Stimulated activated CD4-positive, alpha-beta T cell treated with anti-CD3 and anti-CD28 coated beads, Interleukin-15, amount 100 ng/mL, for 24 hours (primary cell): ENCODE measurements at regions not wholly inside any gene's neighbourhood (a gene's known extent, or its start where the extent isn't known, plus 50 kb on each side); places are given as distances from the start of the nearest gene placed in this dataset.

Experiments used
- DNase-seq: peaks from one replicate; pipeline ENCODE4 v3.0.0-alpha.2; 2020

DNA sequence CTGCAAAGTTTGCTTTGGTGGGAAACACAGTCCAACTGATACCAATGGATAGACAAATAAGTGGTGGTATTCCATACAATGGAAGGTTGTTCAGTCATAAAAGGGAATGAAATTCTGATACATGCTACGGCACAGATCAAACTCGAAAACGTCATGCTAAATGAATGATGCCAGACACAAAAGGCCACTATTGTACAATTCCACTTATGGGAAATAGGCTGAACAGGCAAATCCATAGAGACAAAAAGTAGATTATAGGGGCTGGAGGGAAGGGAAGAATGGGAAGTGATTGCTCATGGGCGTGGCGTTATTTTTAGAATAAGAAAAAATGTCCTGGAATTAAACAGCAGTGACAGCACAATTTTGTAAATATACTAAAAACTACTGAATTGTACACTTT lies 66.0 kb upstream of the FOXK1 start:
- no peak for DNase-seq

- DNase-seq = no peak
These were observed 60.7 kb upstream of the FOXK1 start for GRCh38 chr7:4621396-4621795.

DNA sequence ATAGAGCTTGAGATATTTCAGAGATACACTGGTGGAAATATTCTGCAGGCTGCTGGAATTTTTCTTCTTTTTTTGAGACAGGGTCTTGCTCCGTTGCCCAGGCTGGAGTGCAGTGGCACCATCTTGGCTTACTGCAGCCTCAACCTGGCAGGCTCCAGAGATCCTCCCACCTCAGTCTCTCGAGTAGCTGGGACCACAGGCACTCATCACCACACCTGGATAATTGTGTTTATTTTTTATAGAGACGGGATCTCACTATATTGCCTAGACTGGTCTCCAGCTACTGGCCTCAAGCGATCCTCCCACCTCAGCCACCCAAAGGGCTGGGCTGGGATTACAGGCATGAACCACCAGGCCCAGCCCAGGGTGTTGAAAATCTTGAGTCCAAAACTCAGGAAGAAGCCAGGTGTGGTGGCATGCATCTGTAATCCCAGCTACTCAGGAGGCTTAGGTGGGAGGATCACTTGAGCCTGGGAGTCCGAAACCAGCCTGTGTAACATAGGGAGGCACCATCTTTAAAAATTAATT lies 55.7 kb upstream of the FOXK1 start:
- DNase-seq = no peak

DNA sequence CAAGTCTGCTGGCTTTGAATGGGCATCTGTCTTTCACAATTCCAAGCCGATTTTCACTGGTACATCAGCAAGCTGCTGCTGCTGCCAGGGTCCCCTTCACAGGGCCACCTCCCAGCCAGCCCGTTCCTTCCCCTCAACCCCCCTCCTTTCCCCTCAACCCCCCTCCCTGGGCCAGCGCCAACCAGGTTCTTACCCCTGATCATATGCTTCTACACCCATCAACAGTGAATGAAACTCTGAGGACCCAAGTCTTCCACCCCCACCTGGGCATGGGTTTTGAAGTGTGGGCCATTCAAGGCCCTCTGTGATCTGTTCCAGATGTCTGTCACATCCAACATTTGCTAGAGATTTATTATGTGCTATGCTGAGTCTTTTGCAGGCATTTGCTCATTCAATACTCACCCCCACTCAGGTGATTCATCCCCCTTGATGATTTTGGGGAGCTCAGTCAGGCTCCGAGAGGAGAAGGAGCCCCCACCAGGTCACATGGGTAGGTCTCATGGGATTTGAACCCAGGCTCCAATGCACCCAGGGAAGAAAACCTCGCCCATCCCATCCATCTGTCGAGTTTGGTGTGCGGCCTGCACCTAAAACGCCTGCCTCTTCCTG lies 52.7 kb upstream of the FOXK1 start:
- DNase-seq = no peak

DNA sequence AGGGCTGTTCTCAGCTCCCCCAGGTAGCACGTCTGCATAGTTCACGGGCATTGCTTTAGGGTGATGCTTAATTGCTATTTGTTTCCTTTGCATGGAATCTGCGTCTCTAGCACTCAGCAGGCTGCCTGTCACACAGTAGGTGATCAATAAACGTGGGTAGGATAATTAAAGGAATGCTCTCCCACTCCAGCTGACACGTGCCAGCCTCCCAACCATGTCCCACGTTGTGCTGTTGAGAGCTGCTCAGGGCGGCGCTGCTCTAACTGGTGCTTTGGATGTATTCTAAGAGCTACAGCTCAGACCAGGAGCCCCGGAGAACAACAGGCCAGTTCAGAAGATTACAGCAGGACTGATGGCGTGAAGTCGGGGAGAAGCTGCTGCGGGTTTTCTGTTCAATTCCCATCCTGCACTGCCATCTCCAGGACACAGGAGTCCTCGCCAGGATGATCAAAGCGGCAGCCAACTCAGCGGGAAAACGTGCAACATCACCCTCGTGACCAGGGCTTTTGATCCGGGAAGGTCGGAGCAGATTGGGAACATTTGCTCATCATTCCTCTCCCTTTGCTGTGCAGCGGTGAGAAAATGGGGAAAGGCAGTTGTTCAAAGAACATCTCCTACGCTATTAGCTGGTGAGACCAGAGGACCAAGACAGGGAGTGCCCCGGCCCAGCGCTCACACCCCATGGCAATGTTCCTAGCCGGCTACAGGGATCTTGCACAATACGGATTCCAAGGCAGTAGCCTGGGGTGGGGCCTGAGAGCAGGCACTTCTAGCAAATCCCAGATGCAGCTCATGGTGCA lies 50.5 kb upstream of the FOXK1 start:
- no peak for DNase-seq
